ENCODE measurements at regions not wholly inside any gene's neighbourhood (a gene's known extent, or its start where the extent isn't known, plus 50 kb on each side); places are given as distances from the start of the nearest gene placed in this dataset.

DNA sequence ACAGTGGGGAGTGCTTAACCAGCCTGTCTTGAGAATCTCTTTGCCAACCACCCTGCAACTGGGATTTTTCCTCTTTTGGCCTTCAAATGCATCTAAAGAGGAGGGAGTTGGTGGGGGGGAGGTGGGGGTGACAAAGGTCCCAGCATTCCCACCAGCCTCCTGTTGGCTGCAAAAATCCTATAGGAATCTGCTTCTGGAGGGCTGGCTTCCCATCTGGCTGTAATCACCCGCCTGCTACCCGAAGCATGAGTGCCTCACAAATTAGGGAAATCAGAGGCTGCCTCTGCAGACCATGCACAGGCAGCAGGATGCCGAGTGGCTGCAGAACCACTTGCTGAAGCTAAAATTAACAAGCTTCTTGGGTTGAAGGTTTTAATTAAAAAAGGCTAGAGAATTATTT, 73.9 kb upstream of the WSCD2 start:
- TF ChIP-seq, protein P1, sequence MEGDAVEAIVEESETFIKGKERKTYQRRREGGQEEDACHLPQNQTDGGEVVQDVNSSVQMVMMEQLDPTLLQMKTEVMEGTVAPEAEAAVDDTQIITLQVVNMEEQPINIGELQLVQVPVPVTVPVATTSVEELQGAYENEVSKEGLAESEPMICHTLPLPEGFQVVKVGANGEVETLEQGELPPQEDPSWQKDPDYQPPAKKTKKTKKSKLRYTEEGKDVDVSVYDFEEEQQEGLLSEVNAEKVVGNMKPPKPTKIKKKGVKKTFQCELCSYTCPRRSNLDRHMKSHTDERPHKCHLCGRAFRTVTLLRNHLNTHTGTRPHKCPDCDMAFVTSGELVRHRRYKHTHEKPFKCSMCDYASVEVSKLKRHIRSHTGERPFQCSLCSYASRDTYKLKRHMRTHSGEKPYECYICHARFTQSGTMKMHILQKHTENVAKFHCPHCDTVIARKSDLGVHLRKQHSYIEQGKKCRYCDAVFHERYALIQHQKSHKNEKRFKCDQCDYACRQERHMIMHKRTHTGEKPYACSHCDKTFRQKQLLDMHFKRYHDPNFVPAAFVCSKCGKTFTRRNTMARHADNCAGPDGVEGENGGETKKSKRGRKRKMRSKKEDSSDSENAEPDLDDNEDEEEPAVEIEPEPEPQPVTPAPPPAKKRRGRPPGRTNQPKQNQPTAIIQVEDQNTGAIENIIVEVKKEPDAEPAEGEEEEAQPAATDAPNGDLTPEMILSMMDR (IDR thresholded peaks at IDR 0.05) = no peak
- TF ChIP-seq EP300 (IDR thresholded peaks at IDR 0.05) = no peak

Data from ovary (tissue), 3 donors.